ENCODE measurements at regions not wholly inside any gene's neighbourhood (a gene's known extent, or its start where the extent isn't known, plus 50 kb on each side); places are given as distances from the start of the nearest gene placed in this dataset.

DNA sequence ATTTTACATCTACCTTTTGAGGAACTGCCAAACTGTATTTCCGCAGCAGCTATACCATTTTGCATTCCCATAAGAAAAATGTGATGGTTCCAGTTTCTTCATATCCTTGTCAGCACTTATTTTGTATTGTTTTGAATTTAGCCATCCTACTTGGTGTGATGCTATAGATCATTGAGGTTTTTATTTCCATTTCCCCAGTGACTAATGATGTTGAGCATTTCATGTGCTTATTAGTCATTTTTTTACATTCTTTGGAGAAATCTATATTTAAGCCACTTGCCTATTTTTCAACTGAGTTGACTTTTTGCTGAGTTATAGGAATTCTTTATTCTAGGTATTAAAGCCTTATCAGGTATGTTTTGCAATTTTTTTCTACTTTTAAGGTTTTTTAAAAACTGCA is 347.6 kb upstream of the RARB start:
- no peaks in the 10 kb centered on the region for H3K9me3 ChIP-seq (ENCODE audit: low read length)
- H2AFZ ChIP-seq (ENCODE audit: low read depth, low read length), result no peak overlapping the region
- no peaks in the 10 kb centered on the region for H3K9me2 ChIP-seq (ENCODE audit: insufficient read depth, low read length)
- no peaks in the 10 kb centered on the region for H4K20me1 ChIP-seq (ENCODE audit: insufficient read depth)
- H3K36me3 ChIP-seq (ENCODE audit: insufficient read depth, low read length), result no peaks in the 10 kb centered on the region
- no peak overlapping the region for H3K4me3 ChIP-seq (ENCODE audit: low read length)
- no peak overlapping the region for H3K4me2 ChIP-seq (ENCODE audit: low read length)
- no peak overlapping the region for H3K9ac ChIP-seq (ENCODE audit: low read length)
- H3F3A ChIP-seq (ENCODE audit: insufficient read depth, low read length, poor library complexity, severe bottlenecking), result no peaks in the 10 kb centered on the region
- TF ChIP-seq TAF1 (IDR thresholded peaks at IDR 0.05; ENCODE audit: low read depth), result no peak
- no peak for TF ChIP-seq EP300 (conservative IDR thresholded peaks at IDR 0.05; ENCODE audit: poor library complexity, severe bottlenecking)
- no peak for TF ChIP-seq POLR2AphosphoS5 (IDR thresholded peaks at IDR 0.05)
- no peak for TF ChIP-seq SMC3 (conservative IDR thresholded peaks at IDR 0.05; ENCODE audit: poor library complexity)
- TF ChIP-seq EZH2 (IDR thresholded peaks at IDR 0.05; ENCODE audit: borderline replicate concordance, insufficient read depth, low read length, poor library complexity, severe bottlenecking), result no peak
- no peak for TF ChIP-seq RAD21 (conservative IDR thresholded peaks at IDR 0.05)
- TF ChIP-seq REST (IDR thresholded peaks at IDR 0.05; ENCODE audit: borderline replicate concordance), result no peak
- TF ChIP-seq, protein P1, sequence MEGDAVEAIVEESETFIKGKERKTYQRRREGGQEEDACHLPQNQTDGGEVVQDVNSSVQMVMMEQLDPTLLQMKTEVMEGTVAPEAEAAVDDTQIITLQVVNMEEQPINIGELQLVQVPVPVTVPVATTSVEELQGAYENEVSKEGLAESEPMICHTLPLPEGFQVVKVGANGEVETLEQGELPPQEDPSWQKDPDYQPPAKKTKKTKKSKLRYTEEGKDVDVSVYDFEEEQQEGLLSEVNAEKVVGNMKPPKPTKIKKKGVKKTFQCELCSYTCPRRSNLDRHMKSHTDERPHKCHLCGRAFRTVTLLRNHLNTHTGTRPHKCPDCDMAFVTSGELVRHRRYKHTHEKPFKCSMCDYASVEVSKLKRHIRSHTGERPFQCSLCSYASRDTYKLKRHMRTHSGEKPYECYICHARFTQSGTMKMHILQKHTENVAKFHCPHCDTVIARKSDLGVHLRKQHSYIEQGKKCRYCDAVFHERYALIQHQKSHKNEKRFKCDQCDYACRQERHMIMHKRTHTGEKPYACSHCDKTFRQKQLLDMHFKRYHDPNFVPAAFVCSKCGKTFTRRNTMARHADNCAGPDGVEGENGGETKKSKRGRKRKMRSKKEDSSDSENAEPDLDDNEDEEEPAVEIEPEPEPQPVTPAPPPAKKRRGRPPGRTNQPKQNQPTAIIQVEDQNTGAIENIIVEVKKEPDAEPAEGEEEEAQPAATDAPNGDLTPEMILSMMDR (IDR thresholded peaks at IDR 0.05; ENCODE audit: poor library complexity, severe bottlenecking), result no peak
- no peak for TF ChIP-seq MXI1 (conservative IDR thresholded peaks at IDR 0.05; ENCODE audit: poor library complexity, severe bottlenecking)
- H3K27ac ChIP-seq (ENCODE audit: low read length), result no peak overlapping the region
- H3K27me3 ChIP-seq (ENCODE audit: insufficient read depth, low read depth, low read length), result no peaks in the 10 kb centered on the region
- H3K79me2 ChIP-seq (replicated peaks; ENCODE audit: insufficient read depth, low read length), result no peaks in the 10 kb centered on the region

- no peak overlapping the region for H3K4me2 ChIP-seq (ENCODE audit: low read length)
- no peak overlapping the region for H3K27ac ChIP-seq (ENCODE audit: low read length)
- no peaks in the 10 kb centered on the region for H3K27me3 ChIP-seq (ENCODE audit: insufficient read depth, low read depth, low read length)
- H4K20me1 ChIP-seq (ENCODE audit: insufficient read depth), result no peaks in the 10 kb centered on the region
- H3K36me3 ChIP-seq (ENCODE audit: insufficient read depth, low read length), result no peaks in the 10 kb centered on the region
- H3K79me2 ChIP-seq (replicated peaks; ENCODE audit: insufficient read depth, low read length), result no peaks in the 10 kb centered on the region
- H3K9me2 ChIP-seq (ENCODE audit: insufficient read depth, low read length), result no peaks in the 10 kb centered on the region
- TF ChIP-seq EP300 (conservative IDR thresholded peaks at IDR 0.05; ENCODE audit: poor library complexity, severe bottlenecking) (no peak), REST (IDR thresholded peaks at IDR 0.05; ENCODE audit: borderline replicate concordance) (no peak), POLR2AphosphoS5 (IDR thresholded peaks at IDR 0.05) (no peak), RAD21 (conservative IDR thresholded peaks at IDR 0.05) (no peak), EZH2 (IDR thresholded peaks at IDR 0.05; ENCODE audit: borderline replicate concordance, insufficient read depth, low read length, poor library complexity, severe bottlenecking) (no peak), SMC3 (conservative IDR thresholded peaks at IDR 0.05; ENCODE audit: poor library complexity) (no peak), MXI1 (conservative IDR thresholded peaks at IDR 0.05; ENCODE audit: poor library complexity, severe bottlenecking) (no peak), TAF1 (IDR thresholded peaks at IDR 0.05; ENCODE audit: low read depth) (no peak)
- TF ChIP-seq, protein P1 (IDR thresholded peaks at IDR 0.05; ENCODE audit: poor library complexity, severe bottlenecking), result no peak
- no peak overlapping the region for H3K9ac ChIP-seq (ENCODE audit: low read length)
- H2AFZ ChIP-seq (ENCODE audit: low read depth, low read length), result no peak overlapping the region
- no peaks in the 10 kb centered on the region for H3K9me3 ChIP-seq (ENCODE audit: low read length)
- H3F3A ChIP-seq (ENCODE audit: insufficient read depth, low read length, poor library complexity, severe bottlenecking), result no peaks in the 10 kb centered on the region
- no peak overlapping the region for H3K4me3 ChIP-seq (ENCODE audit: low read length)
Measured at GRCh38 chr3:25084016-25084415, 344.0 kb upstream of the RARB start.
